ENCODE measurements at regions not wholly inside any gene's neighbourhood (a gene's known extent, or its start where the extent isn't known, plus 50 kb on each side); places are given as distances from the start of the nearest gene placed in this dataset.
A peak's percentile ranks its signal among the peaks of the same experiment; 100 is the strongest.

DNA sequence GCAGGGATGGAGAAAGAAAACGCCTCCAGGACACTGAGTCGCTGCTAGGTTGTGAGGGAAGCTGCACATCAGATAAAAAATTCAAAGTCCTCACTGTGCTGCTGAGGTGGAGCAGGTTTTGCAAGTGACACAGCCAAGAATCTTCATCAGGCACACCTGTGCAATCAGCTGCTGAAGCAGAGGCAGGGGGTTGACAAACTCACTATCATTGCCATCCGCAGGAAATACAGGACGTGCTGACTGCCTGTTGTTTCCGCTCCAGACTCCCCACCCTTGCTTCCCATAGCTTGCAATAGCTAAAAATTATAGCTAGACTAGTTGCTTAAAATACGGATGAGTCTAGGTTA, 147.8 kb upstream of the FHL2 start:
- Histone ChIP-seq H3K27ac (ENCODE audit: low read depth, low read length) (no peak overlapping the region), H3K4me1 (ENCODE audit: control insufficient read depth, insufficient read depth, low read length) (no peaks in the 10 kb centered on the region), H3K36me3 (ENCODE audit: control insufficient read depth, insufficient read depth, low read length) (no peaks in the 10 kb centered on the region), H3K27me3 (ENCODE audit: control insufficient read depth, insufficient read depth, low read length) (no peaks in the 10 kb centered on the region), H3K4me3 (ENCODE audit: low read depth, low read length) (no peak overlapping the region), H3K9me3 (ENCODE audit: control insufficient read depth, insufficient read depth, low read length) (no peaks in the 10 kb centered on the region)
- peak in 1 of 6 donors; percentile 29 for DNase-seq (ENCODE audit: low read depth in 4 of 6, low spot score in 6 of 6)
- 79% methylated on average over 2 of the region's 6 CpGs for WGBS (ENCODE audit: insufficient coverage)

- Histone ChIP-seq H3K27ac (ENCODE audit: low read depth, low read length) (no peak overlapping the region), H3K36me3 (ENCODE audit: control insufficient read depth, insufficient read depth, low read length) (no peaks in the 10 kb centered on the region), H3K4me1 (ENCODE audit: control insufficient read depth, insufficient read depth, low read length) (no peaks in the 10 kb centered on the region), H3K4me3 (ENCODE audit: low read depth, low read length) (no peak overlapping the region), H3K27me3 (ENCODE audit: control insufficient read depth, insufficient read depth, low read length) (no peaks in the 10 kb centered on the region), H3K9me3 (ENCODE audit: control insufficient read depth, insufficient read depth, low read length) (no peaks in the 10 kb centered on the region)
- 50% methylated on average over 7 of the region's 11 CpGs for WGBS (ENCODE audit: insufficient coverage)
- peak in 4 of 6 donors; percentile 13 to 78 (median 38) for DNase-seq (ENCODE audit: low read depth in 4 of 6, low spot score in 6 of 6)
Measured at GRCh38 chr2:105545730-105546627, 147.1 kb upstream of the FHL2 start.

DNA sequence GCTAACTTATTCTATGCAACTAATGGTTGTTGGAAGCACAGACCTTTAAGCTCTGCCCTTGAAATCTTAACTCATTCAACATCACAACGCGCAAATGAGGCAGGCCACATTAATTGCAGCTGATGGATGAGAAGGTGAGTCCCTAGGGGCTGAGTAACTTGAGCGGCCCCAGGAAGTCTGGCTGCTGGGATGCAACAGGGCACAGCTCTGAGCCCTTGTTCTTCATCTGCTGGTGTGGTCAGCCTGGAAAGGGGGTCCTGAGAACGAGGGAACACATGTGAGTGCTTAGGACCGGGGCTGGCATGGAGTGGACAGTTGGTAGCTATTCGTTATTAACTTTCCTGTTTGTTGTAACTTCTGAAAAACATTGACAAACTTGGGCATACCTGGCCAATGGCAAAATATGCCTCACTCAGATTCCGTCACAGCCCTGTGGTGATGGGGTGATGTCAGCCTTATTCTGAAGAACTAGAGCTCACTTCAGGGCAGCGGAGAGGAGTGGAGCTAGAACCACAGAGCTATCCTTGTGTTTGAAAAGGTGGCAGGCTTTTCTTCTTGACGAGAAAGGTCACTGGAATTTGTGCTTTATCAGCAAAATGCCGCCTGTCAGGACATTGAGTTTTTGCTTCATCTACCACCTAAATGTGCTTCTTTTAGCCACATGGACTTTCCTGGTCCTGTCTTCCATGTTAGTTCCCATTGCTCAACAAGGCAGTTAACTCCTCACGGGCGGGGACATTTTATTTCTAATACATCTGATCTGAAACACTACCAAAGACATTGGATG, 145.9 kb upstream of the FHL2 start:
- Histone ChIP-seq H3K4me1 (ENCODE audit: control insufficient read depth, insufficient read depth, low read length) (no peaks in the 10 kb centered on the region), H3K27ac (ENCODE audit: low read depth, low read length) (no peak overlapping the region), H3K27me3 (ENCODE audit: control insufficient read depth, insufficient read depth, low read length) (no peaks in the 10 kb centered on the region), H3K4me3 (ENCODE audit: low read depth, low read length) (no peak overlapping the region), H3K36me3 (ENCODE audit: control insufficient read depth, insufficient read depth, low read length) (no peaks in the 10 kb centered on the region), H3K9me3 (ENCODE audit: control insufficient read depth, insufficient read depth, low read length) (no peaks in the 10 kb centered on the region)
- 81% methylated on average over 10 of the region's 12 CpGs for WGBS (ENCODE audit: insufficient coverage)
- DNase-seq (ENCODE audit: low read depth in 4 of 6, low spot score in 6 of 6): no peak

GRCh38 chr2:105541189-105542050, 142.6 kb upstream of the FHL2 start:
- Histone ChIP-seq H3K4me3 (ENCODE audit: low read depth, low read length) (no peak overlapping the region), H3K27me3 (ENCODE audit: control insufficient read depth, insufficient read depth, low read length) (no peaks in the 10 kb centered on the region), H3K27ac (ENCODE audit: low read depth, low read length) (no peak overlapping the region), H3K4me1 (ENCODE audit: control insufficient read depth, insufficient read depth, low read length) (no peaks in the 10 kb centered on the region), H3K9me3 (ENCODE audit: control insufficient read depth, insufficient read depth, low read length) (no peaks in the 10 kb centered on the region), H3K36me3 (ENCODE audit: control insufficient read depth, insufficient read depth, low read length) (no peaks in the 10 kb centered on the region)
- WGBS (ENCODE audit: insufficient coverage): 81% methylated on average over 12 of the region's 13 CpGs
- no peak for DNase-seq (ENCODE audit: low read depth in 4 of 6, low spot score in 6 of 6)

DNA sequence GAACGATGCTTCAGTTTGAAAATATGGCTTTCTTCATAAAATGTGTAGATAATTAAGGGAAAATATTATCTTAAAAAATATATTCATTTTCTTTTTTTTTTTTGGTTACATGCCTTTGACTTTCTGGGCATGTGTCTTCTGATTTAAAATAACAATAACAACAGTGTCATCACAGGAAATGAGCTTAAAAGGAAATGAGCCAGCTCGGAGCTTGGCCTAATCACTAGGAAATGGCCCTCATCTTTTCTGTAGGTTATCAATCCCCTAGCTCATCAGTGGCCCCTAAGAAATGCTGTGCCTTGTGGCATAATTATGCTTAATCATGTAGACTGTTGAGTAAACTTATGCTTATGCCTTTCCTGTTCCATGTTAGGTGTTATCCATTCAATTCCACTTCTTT, 141.8 kb upstream of the FHL2 start:
- no peaks in the 10 kb centered on the region for H3K27me3 ChIP-seq (ENCODE audit: control insufficient read depth, insufficient read depth, low read length)
- H3K4me1 ChIP-seq (ENCODE audit: control insufficient read depth, insufficient read depth, low read length): no peaks in the 10 kb centered on the region
- no peak overlapping the region for H3K27ac ChIP-seq (ENCODE audit: low read depth, low read length)
- DNase-seq (ENCODE audit: low read depth in 4 of 6, low spot score in 6 of 6): no peak
- 100% methylated on average over 1 of the region's 2 CpGs for WGBS (ENCODE audit: insufficient coverage)
- no peak overlapping the region for H3K4me3 ChIP-seq (ENCODE audit: low read depth, low read length)
- H3K9me3 ChIP-seq (ENCODE audit: control insufficient read depth, insufficient read depth, low read length): no peaks in the 10 kb centered on the region
- H3K36me3 ChIP-seq (ENCODE audit: control insufficient read depth, insufficient read depth, low read length): no peaks in the 10 kb centered on the region

DNA sequence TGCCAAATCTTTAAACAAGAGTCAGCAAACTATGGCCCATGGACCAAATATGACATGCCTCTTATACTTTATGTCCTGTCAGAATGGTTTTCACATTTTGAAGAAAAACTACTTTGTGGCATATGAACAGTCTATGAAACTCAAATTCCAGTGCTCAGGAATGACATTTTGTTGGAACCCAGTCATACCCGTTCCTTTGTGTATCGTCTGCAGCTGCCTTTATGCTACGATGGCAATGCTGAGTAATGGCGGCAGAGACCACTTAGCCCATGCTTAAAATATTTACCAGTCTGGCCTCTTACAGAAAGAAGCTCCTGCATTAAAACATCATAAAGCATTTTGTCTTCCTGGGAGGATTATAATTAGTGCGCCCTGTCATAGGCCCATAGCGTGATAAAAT, 140.5 kb upstream of the FHL2 start:
- Histone ChIP-seq H3K9me3 (ENCODE audit: control insufficient read depth, insufficient read depth, low read length) (no peaks in the 10 kb centered on the region), H3K27me3 (ENCODE audit: control insufficient read depth, insufficient read depth, low read length) (no peaks in the 10 kb centered on the region), H3K27ac (ENCODE audit: low read depth, low read length) (no peak overlapping the region), H3K4me1 (ENCODE audit: control insufficient read depth, insufficient read depth, low read length) (no peaks in the 10 kb centered on the region), H3K36me3 (ENCODE audit: control insufficient read depth, insufficient read depth, low read length) (no peaks in the 10 kb centered on the region), H3K4me3 (ENCODE audit: low read depth, low read length) (no peak overlapping the region)
- DNase-seq (ENCODE audit: low read depth in 4 of 6, low spot score in 6 of 6): no peak
- 32% methylated on average over 2 of the region's 6 CpGs for WGBS (ENCODE audit: insufficient coverage)

DNA sequence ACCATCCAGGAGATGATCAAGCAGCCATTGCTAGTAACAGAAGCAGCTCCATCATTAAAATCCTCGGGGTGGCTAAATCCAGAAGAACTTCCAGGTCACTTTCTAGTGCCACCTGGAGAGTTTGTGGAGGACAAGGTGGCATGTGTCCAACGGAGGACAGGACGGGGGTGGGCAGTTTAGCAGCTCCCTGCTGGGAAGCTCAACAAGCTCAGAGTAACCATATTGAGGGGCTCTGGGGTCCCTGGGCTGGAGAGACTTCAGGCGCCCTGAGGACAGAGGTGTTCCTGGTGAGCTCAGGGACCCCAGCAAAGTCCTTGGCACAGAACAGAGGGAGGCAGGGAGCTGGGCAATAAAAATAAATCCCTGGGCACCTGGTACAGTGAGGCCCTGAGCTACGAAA, 140.0 kb upstream of the FHL2 start:
- no peak for DNase-seq (ENCODE audit: low read depth in 4 of 6, low spot score in 6 of 6)
- 89% methylated on average over 5 of the region's 5 CpGs for WGBS (ENCODE audit: insufficient coverage)
- H3K4me1 ChIP-seq (ENCODE audit: control insufficient read depth, insufficient read depth, low read length): no peaks in the 10 kb centered on the region
- no peaks in the 10 kb centered on the region for H3K9me3 ChIP-seq (ENCODE audit: control insufficient read depth, insufficient read depth, low read length)
- H3K27me3 ChIP-seq (ENCODE audit: control insufficient read depth, insufficient read depth, low read length): no peaks in the 10 kb centered on the region
- H3K27ac ChIP-seq (ENCODE audit: low read depth, low read length): no peak overlapping the region
- no peaks in the 10 kb centered on the region for H3K36me3 ChIP-seq (ENCODE audit: control insufficient read depth, insufficient read depth, low read length)
- H3K4me3 ChIP-seq (ENCODE audit: low read depth, low read length): no peak overlapping the region

DNA sequence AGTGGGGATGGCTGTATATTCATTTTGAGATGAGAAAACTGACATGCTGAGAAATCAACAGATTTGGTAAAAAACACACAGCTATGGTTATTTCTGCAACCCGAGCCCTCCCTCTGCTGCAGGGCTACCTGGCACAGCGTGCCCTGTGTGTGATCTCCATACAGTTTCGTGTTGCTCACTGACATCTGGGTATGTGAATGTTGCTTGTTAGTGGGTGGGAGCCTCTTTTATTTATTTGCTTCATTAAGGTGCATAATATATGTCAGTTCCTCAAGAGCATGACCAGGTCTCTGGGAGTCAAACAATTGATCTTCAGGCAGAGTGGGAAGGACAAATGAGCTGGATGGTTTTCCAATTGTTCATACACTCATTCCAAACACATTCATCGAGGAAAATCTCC, 139.1 kb upstream of the FHL2 start:
- Histone ChIP-seq H3K4me1 (ENCODE audit: control insufficient read depth, insufficient read depth, low read length) (no peaks in the 10 kb centered on the region), H3K27me3 (ENCODE audit: control insufficient read depth, insufficient read depth, low read length) (no peaks in the 10 kb centered on the region), H3K27ac (ENCODE audit: low read depth, low read length) (no peak overlapping the region), H3K36me3 (ENCODE audit: control insufficient read depth, insufficient read depth, low read length) (no peaks in the 10 kb centered on the region), H3K4me3 (ENCODE audit: low read depth, low read length) (no peak overlapping the region), H3K9me3 (ENCODE audit: control insufficient read depth, insufficient read depth, low read length) (no peaks in the 10 kb centered on the region)
- WGBS (ENCODE audit: insufficient coverage): 82% methylated on average over 3 of the region's 4 CpGs
- DNase-seq (ENCODE audit: low read depth in 4 of 6, low spot score in 6 of 6): no peak

DNA sequence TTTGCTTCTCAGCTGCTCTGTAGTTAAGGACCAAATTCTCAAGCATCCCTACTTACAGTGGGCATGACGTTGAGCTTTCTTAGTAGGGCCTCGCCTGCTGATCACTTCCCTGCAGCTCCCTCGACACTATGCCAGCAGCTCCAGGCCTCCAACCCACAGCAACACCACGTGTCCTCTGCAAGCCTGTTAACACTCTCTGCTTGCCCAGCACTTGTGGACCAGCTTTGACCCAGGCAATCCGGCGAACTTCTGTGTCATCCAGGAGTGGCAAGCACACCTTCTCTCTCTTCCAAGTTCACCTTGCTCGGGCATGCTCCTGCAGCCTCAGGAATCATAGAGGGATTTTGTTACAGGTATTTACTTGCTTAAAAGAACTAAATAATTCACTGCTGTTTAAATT, 138.6 kb upstream of the FHL2 start:
- no peak for DNase-seq (ENCODE audit: low read depth in 4 of 6, low spot score in 6 of 6)
- H3K4me3 ChIP-seq (ENCODE audit: low read depth, low read length): no peak overlapping the region
- H3K4me1 ChIP-seq (ENCODE audit: control insufficient read depth, insufficient read depth, low read length): no peaks in the 10 kb centered on the region
- WGBS (ENCODE audit: insufficient coverage): 83% methylated on average over 6 of the region's 7 CpGs
- no peaks in the 10 kb centered on the region for H3K36me3 ChIP-seq (ENCODE audit: control insufficient read depth, insufficient read depth, low read length)
- no peaks in the 10 kb centered on the region for H3K9me3 ChIP-seq (ENCODE audit: control insufficient read depth, insufficient read depth, low read length)
- no peaks in the 10 kb centered on the region for H3K27me3 ChIP-seq (ENCODE audit: control insufficient read depth, insufficient read depth, low read length)
- H3K27ac ChIP-seq (ENCODE audit: low read depth, low read length): no peak overlapping the region

All from spinal cord (tissue), 9 donors.